HPDE6-E6E7 (cell line): ENCODE measurements at regions not wholly inside any gene's neighbourhood (a gene's known extent, or its start where the extent isn't known, plus 50 kb on each side); places are given as distances from the start of the nearest gene placed in this dataset.
A peak's percentile ranks its signal among the peaks of the same experiment; 100 is the strongest.
"Not testable (repeated sequence)": the region's sequence is repeated elsewhere in the genome, so short reads cannot be mapped to it uniquely, and the experiment has no call there.

Source experiments
- DNase-seq: peaks from one replicate; pipeline ENCODE4 v3.0.0; 2011; ENCODE audit warnings: missing footprints; ENCODE audit errors: extremely low spot score

DNA sequence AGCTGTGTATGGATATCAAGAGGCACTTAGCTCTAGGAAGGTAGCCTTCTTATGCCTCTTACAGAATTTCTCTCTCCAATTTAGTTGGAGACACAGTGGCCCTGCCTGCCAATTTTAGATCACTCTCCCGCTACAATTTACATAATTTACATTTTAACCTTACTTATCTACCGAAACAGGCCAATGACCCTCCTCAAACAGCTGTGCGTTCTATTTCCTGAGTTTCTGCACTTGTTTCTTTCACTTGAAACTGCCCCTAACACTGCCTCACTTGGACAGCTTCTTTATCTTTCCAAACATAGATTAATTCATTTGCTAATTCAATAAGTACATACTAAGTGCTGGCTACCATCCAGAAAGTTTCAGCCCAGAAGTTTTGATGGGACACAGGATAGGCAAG, 52.9 kb upstream of the HDDC2 start:
- DNase-seq, result no peak

DNA sequence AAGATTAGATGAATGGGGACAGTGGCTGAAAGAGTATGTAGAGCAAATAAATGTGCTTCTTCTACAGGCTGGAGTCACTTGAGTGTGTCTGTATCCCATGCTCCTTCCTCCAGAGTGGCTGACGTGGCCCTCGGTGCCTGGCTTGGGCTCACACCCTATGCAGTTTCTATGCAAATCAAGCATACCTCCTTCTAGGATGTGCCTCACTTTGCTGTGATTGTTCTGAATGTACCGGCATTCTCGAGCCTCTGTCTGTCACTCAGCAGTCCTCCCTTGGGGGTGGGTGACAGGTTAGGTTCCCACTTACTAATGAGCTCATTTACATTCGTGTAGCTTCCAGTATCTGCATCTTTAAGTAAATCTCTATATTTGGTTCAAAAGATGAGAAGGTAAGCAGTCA, 55.1 kb upstream of the HDDC2 start:
- DNase-seq, result no peak

DNA sequence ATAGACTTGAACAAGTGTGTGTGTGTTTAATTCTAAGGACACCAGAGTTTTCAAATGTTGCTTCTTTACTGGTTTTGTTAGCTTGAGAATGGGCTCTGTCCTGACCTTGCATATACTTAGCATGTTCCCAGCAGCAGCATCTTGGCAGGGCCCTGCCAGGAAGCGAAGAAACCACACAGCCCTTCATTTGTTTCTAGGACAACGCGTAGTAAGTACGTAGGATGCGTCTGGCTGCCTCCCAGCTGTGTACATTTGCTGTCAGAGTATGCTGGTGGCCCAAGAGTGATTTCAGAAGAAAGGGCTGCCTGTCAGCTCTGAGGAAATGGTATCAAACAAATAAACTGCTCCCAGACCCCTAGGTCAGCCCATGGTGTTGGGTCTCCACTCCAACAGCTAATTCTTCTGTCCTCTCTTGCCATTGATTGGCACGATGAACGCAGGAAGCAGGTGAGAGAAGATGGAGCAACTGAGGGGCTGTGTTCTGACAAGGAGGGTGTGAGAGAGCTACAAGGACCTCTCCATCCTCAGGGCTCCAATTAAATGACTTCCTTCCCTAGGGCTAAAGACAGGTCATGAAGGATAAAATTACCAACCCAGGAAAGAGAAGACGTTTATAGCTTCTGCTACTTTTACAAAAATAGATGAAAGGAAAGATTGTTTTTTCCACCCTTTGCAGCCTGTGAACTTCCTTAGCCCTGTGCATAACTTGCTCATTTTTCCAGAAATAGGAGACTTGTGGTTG, 55.9 kb upstream of the HDDC2 start:
- no peak for DNase-seq

DNA sequence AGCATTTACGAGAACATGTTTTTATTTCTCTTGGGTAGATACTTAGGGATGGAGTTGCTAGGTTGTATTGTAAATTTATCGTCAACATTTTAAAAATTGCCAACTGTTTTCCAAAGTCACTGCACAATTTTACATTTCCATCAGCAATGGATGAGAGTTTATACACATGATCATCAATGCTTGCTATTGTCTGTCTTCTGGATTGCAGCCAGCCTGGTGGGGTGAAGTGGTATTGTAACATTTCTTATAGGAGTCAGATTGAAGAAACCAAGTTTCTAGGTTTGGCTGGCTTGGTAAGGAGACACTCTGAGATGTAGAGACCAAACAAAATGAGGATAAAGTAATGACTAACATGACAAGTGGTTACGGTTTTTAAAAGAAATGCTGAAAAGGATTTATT, 57.1 kb upstream of the HDDC2 start:
- DNase-seq, result no peak

DNA sequence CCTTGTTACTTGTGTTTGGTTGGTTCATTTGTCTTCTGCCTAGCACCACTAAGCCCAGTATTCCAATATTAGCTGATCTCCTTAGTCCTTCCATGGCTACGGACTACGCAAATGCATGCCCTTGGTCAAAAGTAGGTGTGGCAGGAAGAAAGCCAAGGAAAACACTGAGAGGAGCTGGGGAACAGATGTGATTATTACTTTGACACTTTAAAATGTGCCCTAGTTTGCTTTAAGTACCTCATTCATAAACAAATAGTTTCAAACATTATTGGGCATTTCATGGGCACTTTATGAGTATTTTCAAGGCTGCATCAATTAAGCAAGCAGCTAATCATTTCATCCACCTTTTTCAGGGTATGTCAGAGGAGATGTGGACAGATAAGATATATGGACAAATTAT, 60.1 kb upstream of the HDDC2 start:
- no peak for DNase-seq

DNA sequence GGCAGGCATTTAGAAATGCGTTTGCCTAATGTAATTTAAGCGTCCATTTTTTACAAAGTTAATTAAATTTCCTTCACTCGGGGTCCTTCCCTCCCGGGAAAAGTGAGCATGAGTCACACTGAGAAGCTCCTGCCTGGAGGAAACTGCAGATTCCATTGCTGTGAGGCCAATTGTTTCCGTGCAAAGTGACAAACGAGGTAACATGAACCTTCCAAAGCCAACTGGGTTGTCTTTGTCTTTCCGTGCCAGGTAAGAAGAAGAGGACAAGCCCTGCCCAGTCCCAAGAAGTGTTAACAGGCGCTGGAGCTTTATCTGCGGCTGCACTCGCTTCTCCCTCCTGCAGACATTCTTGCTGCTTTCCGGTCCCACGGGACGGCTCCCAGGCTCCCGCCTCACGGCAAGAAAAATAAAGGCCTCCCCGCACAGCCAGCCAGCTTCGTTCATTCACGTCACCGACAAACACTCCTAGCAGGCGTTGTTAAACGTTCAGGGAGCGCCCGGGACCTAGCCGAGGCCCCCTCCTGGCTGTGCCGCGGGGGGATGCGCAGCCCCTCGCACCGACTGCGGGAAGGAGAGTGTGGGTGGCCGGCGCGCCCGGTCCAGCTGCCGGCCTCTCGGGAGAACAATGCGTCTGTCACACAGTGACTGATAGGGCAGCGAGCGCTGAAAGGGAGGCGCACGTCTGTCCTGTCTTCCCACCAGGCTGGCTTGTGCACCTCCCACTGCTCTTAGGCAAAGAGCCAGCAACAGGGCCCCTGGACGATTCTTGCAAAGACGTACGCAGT, 61.5 kb upstream of the HDDC2 start:
- peak; percentile 12 for DNase-seq

DNA sequence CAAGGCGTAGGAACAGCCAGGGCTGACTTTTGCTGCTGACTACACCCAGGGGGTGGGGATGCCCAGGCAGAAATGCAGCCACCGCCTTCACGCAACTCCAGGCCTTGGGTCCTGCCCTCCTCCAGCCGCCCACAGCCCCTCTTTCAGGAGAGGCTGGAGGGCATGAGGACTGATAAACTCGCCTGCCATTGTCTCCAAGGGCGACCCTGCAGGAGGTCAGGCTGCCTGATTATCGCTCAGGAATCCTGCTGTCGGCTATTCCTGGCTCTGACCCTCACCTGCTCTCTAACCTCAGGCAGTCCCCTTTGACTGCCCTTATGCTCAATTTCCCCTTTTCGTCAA, 62.0 kb upstream of the HDDC2 start:
- no peak for DNase-seq

DNA sequence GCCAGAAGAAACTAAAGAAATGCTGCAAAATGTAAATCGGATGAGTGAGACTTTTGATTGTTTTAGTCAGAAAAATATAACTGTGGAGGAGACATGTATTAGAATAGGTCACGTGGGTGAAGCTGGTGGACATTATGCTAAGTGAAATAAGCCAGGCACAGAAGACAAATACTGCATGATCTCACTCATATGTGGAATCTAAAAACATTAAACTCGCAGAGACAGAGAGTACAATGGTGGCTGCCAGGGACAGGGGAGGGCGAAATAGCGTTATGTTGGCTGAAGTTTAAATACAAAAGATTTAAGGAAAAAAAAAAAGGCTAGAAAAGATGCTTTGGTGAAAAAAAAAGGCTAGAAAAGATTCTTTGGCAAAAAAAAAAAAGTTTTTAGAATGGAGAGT, 63.5 kb upstream of the HDDC2 start:
- DNase-seq, result no peak

DNA sequence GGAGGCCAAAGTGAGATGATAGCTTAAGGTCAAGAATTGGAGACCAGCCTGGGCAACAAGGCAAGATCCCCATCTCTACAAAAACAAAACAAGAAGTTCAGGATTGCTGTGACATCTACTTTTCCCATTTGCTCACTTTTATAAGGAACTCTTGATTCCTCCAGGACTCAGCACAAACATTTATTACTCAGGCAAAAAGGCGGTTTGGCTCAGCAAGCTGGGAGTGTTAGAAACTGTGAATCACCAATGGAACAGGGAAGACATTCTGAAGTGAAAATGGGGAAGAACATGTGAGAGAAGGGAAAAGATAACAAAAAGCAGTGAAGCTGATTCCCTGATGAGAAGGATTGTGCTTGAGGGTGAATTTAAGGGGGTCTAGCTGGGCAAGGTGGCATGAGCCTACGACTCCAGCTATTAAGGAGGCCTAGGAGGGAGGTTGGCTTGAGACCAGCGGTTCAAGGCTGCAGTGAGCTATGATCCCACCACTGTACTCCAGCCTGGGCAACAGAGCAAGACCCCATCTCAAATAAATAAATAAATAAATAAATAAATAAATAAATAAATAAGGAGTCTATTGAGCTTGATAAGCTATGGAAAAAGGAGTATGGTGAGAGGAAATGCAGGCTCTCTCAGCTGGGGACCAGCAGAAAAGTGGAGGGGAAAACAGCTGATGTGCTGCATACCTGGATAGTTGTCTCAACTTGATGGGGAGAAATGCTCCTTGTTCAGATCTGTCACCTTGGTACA, 65.4 kb upstream of the HDDC2 start:
- DNase-seq, result no peak

DNA sequence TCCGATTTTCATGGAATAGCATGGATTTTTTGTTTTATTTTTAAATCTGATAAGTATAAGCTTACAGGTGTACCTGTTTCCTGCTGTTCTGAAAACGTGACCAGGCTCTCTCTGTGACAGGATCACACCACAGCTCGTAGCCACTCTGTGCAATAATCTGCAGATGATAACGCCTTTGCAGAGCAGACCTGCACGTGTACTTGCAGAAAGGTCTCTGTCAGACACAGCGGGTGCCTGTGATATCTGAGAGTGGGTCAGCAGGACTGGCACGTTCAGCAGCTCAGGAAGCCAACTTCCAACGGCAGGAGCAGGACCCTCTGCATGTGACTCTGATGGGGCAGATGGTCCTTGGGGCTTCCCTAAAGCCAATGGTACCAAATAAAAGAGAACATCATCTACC, 68.6 kb upstream of the HDDC2 start:
- DNase-seq, result no peak

DNA sequence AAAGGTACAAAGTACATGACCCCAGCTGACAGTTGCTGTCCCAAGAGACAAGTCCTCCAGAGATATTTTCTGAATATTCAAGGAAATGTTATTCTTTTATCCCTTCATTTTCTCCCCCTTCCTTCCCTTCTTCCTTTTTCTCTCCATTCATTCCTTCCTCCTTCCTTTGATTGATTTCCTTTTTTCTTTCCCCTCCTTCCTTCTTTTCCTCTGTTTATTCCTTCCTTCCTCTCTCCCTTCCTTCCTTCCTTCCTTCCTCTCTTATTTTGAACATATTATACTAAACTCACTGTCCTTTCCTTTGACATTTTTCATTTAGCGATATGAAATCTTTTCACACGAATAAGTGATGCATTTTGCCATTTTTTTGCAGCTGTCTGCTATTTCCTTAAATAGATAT, 73.2 kb upstream of the HDDC2 start:
- no peak for DNase-seq

DNA sequence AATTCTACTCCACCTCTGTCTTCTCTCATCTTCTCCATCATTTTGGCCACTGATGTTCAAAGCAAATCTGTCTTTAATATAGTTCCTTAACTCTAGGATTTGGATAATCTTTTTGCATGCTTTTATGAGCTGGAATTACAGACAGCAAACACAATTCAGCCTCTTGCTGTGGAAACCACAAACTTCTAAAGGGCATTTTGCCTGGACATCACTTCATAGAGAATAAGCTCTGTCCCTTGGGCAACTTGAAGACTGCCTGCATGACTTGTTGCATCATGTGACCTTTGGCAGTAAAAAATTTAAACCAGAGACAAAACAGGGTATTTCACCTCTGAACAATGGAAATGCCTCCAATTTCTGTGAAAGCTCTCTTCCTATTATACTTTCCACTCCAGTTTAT, 74.1 kb upstream of the HDDC2 start:
- no peak for DNase-seq

DNA sequence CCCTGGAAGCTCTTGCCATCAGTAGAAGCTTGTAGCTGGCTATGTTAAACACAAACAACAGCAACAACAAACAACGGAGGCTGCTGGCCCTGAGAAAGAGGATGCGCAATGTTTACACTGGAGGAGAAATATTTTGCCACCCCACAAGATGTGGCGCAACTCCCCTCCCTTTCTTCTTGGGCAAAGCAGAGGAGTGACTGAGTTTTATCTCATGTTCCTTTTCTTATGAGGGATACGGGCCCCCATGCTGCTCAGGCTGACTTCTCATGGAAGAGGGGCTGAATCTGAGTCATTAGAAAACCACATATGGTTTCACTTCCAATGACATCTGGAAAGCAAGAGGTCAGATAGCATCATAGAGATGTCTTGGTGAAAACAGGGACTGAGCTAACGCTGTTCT, 75.9 kb upstream of the HDDC2 start:
- no peak for DNase-seq

DNA sequence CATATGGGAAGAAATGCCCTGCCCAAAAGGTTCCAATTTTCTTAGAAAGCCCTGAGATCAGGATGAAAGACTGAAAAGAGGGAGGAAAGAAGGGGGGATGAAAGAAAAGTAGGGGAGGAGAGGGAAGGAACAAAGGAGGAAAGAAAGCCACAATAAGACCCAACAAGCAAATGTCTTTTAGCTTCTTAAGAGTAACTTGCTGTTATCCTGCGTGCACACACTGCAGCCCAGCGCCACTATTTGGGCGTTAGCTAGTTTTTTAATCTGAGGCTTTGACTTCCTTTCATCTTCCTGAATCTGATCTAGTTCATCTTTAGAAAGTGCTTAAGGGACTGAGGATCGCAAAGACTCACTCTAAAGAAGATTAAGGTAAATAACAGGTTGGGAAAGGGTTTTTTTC, 77.4 kb upstream of the HDDC2 start:
- no peak for DNase-seq

DNA sequence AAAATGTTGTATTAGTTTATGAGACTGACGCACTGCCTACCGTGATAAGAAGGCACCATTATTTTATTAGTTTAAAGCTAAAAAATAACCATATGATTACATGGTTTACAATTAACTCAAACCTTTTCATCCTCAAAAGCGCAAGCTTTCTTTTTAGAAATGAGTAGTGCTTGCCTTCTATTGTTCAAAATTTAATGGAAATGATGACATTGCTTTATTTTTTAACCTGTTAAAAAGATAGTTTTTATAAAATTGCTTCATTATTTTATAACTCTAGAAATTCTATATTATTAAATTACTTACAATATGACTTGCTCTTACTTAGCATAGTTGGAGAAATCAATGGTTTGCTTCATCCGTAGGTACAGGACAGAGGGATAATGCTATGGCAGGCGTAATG, 78.7 kb upstream of the HDDC2 start:
- no peak for DNase-seq

DNA sequence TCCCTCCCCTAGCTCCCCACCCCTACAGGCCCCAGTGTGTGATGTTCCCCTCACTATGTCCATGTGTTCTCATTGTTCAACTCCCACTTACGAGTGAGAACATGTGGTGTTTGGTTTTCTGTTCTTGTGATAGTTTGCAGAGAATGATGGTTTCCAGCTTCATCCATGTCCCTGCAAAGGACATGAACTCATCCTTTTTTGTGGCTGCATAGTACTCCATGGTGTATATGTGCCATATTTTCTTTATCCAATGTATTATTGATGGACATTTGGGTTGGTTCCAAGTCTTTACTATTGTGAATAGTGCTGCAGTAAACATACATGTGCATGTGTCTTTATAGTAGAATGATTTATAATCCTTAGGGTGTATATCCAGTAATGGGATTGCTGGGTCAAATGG, 84.6 kb upstream of the HDDC2 start:
- not testable (repeated sequence) for DNase-seq

DNA sequence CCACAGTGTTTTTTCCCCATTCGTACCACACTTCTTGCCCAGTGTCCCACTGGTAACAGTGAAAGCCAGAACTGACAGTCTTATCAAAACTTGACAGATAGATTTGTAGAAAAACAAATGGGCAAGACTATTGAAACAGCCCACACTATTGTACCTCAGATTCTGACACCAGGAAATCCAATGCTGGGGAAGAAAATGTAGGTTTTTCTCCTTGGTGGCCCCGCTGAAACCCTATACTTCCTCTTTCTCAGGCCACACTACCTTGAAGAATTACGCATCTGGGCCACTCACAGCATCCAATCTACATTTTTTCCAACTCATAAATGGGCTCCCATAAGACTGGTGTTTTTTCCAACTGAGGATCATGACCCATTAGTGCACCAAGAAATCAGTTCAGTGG, 90.9 kb upstream of the HDDC2 start:
- no peak for DNase-seq

DNA sequence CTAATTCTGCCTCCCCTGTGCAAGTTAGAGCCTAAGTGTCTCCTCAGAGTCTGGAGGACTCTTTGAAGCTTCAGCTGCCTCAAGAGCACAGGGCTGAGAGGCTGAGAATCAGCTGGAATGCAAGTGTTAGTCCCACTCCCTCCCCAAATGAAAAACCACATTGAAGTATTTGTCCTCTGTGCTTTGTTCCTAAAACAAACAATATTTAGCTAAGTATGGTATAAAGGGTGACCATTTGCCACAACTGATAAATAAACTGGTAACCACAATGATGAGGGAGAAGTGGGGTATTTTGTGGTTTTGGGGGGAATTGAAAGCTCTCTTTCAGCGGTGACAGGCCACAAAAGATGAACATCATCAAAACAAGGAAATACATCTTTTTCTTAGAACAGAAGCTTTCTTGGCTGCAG, 91.7 kb upstream of the HDDC2 start:
- DNase-seq, result no peak

DNA sequence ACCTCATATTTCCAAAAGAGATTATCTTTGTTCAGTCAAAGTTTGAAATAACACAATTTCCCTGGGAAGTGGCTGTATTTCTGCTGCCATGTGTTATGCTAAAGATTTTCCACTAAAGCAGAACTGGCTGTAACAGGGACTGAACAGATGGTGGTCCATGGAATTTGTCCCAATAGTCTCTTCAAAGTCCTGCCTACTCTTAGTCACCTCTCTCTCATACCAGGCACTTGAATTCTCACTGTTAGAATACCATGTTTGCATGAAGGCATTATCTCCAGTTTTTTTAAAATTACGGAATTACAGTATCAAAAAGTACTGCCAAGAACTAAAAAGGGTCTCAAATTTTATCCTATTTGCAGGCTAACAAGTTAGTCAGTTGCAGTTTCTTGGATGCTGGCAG, 105.0 kb upstream of the HDDC2 start:
- no peak for DNase-seq

DNA sequence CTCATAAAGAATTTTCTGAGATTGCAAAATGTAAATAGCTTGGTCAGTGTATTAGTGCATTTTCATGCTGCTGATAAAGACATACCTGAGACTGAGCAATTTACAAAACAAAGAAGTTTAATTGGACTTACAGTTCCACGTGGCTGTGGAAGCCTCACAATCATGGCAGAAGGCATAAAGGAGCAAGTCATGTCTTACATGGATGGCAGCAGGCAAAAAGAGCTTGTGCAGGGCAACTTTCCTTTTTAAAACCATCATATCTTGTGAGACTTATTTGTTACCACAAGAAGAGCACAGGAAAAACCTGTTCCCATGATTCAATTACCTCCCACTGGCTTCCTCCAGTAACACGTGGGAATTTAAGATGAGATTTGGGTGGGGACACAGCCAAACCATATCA, 112.7 kb upstream of the HDDC2 start:
- no peak for DNase-seq

DNA sequence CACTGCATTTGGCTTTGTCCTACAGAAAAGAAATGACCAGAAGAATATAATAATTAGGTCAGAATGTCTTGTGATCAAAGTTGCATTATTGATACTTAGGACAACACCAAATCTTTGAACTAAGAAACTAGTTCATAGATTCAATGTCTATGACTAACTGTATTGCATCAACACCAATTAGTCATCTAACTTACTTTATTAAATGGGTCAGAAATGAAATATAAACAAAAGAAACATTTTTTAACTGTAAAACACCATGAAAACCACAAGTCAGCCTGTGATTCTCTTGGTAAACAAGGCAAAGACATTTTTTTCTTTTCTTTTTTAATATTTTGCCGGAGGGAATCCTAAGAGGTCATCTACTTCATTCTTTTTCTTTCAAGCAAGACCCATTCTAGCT, 114.1 kb upstream of the HDDC2 start:
- no peak for DNase-seq

DNA sequence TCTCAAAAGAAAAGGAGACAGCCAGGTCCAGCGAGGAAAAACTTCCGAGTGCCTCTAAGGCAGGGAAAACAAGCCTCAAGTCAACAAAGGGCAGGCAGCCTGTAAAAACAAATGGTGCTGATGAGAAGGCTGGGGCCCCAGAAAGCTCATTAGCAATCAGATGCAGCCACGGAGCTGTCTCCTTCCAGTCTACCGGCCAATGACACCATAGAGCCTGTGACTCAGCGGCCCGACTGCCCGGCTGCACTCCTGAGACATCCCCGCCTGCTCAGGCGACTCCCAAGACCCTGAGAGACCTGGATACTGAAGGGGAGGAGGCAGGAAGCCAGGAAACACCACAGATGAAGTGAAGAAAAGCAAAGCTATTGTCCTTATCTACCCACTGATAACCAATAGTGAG, 120.1 kb upstream of the HDDC2 start:
- DNase-seq, result peak; percentile 5

DNA sequence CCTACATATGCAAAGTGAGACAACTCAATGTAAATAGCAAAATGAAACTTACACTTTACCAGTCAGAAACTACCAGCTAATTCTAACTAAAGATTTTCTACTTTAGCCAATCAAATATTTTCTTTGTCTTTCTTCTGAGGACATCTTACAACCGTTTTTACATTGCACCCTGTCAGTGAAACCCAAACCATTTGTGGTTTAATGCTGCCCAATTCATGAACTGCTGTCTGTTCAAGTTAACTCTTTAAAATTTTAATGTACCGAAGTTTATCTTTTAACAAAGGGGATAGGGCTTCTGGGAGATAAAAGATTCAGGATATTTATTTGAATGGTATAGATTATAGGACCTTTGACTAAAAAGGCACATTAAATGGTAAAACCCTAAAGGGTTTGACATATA, 121.3 kb upstream of the HDDC2 start:
- no peak for DNase-seq
